ENCODE measurements at regions not wholly inside any gene's neighbourhood (a gene's known extent, or its start where the extent isn't known, plus 50 kb on each side); places are given as distances from the start of the nearest gene placed in this dataset.
"Not testable (repeated sequence)": the region's sequence is repeated elsewhere in the genome, so short reads cannot be mapped to it uniquely, and the experiment has no call there.

- no peak for DNase-seq (ENCODE audit: low read depth)
Measured at GRCh38 chr14:89697281-89698060, 257.1 kb downstream of the EFCAB11 start.

- DNase-seq (ENCODE audit: low read depth), result no peak
Measured at GRCh38 chr14:89695846-89696245, 258.7 kb downstream of the EFCAB11 start.

GRCh38 chr14:89690139-89690538, 264.4 kb downstream of the EFCAB11 start:
- DNase-seq (ENCODE audit: low read depth), result no peak

- not testable (repeated sequence) for DNase-seq (ENCODE audit: low read depth)
Measured at GRCh38 chr14:89689711-89690110, 264.8 kb downstream of the EFCAB11 start.

GRCh38 chr14:89688507-89689211, 265.9 kb downstream of the EFCAB11 start:
- DNase-seq (ENCODE audit: low read depth), result no peak

GRCh38 chr14:89687129-89687528, 267.4 kb downstream of the EFCAB11 start:
- not testable (repeated sequence) for DNase-seq (ENCODE audit: low read depth)

- no peak for DNase-seq (ENCODE audit: low read depth)
Measured at GRCh38 chr14:89684139-89684538, 267.1 kb upstream of the FOXN3 start.

- no peak for DNase-seq (ENCODE audit: low read depth)
Measured at GRCh38 chr14:89681086-89682018, 264.3 kb upstream of the FOXN3 start.

- no peak for DNase-seq (ENCODE audit: low read depth)
Measured at GRCh38 chr14:89680156-89680555, 263.1 kb upstream of the FOXN3 start.

GRCh38 chr14:89678768-89679167, 261.7 kb upstream of the FOXN3 start:
- no peak for DNase-seq (ENCODE audit: low read depth)

GRCh38 chr14:89675590-89675989, 258.6 kb upstream of the FOXN3 start:
- no peak for DNase-seq (ENCODE audit: low read depth)

- DNase-seq (ENCODE audit: low read depth), result no peak
Measured at GRCh38 chr14:89674936-89675335, 257.9 kb upstream of the FOXN3 start.

GRCh38 chr14:89674240-89674639, 257.2 kb upstream of the FOXN3 start:
- DNase-seq (ENCODE audit: low read depth), result no peak

GRCh38 chr14:89673512-89674225, 256.6 kb upstream of the FOXN3 start:
- DNase-seq (ENCODE audit: low read depth), result no peak

GRCh38 chr14:89672636-89673511, 255.8 kb upstream of the FOXN3 start:
- no peak for DNase-seq (ENCODE audit: low read depth)

GRCh38 chr14:89669193-89669592, 252.2 kb upstream of the FOXN3 start:
- no peak for DNase-seq (ENCODE audit: low read depth)

- no peak for DNase-seq (ENCODE audit: low read depth)
Measured at GRCh38 chr14:89667983-89668382, 250.9 kb upstream of the FOXN3 start.

GRCh38 chr14:89665300-89666081, 248.5 kb upstream of the FOXN3 start:
- not testable (repeated sequence) for DNase-seq (ENCODE audit: low read depth)

GRCh38 chr14:89661392-89661791, 244.4 kb upstream of the FOXN3 start:
- DNase-seq (ENCODE audit: low read depth), result no peak
